Colon (tissue), 2 donors: ENCODE measurements at regions not wholly inside any gene's neighbourhood (a gene's known extent, or its start where the extent isn't known, plus 50 kb on each side); places are given as distances from the start of the nearest gene placed in this dataset.
"Not testable (repeated sequence)": the region's sequence is repeated elsewhere in the genome, so short reads cannot be mapped to it uniquely, and the experiment has no call there.

Source experiments
- FAIRE-seq: peaks from 2 replicates; lab custom pipeline; 2012; peaks lifted over from hg19 to GRCh38; lab: Jason Lieb, UNC
- donor health status: control.
- donor health status: control.

DNA sequence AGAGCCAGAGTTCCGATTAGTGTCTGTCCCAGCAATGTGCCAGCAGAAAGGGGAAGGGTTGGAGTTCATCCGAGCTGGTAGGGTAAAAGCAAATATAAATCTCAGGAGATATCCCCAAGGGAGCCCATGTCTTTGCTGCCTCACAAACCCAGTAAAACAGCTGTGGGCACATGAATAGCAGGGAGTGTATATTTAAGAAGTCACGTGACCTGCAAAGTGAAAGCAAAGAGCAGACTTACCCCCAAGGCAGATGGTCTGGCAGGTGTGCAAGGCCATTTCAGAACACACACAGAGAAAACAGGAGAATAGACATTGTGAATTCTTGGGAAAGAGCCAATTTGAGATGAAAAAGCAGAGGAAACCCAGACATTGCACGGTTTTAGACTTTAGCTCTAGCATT lies 653.4 kb downstream of the TGIF2LX start:
- not testable (repeated sequence) for FAIRE-seq

DNA sequence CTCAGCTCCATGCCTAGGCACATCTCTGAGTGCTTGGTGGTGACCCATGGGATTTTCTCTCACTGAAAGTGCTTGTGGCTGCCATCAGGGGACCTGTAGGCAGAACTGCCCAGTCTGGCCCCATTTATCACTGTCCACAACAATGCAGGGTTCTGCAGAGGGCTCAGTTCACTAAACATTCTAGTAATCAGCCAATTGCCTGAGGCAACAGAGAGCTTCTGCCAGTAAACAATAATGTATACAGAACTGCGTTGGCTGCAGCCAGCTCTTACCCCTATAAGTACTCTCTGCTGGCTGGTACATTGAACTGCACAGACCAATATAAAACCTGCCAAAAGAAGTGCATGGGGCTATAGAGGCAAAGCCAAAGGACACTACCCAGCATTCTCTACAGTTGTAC lies 680.2 kb downstream of the TGIF2LX start:
- FAIRE-seq, result not testable (repeated sequence)

DNA sequence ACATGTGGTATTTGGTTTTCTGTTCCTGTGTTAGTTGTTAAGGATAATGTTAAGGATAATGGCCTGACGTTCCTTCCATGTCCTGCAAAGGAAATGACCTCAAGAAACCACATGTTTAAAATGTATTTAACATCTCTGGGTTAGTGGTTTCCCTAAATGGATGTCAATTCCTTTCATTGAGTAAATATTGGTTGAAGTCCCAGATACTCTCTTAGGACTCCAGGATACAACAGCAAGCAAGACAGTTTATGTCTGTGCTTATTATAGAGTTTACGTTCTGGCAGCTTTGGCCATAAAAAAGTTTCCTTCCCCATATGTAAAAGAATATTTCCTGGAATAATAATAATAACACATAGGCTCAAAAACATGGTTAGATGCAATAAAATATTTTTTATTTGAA lies 684.0 kb downstream of the TGIF2LX start:
- peak; percentile 36 for FAIRE-seq

DNA sequence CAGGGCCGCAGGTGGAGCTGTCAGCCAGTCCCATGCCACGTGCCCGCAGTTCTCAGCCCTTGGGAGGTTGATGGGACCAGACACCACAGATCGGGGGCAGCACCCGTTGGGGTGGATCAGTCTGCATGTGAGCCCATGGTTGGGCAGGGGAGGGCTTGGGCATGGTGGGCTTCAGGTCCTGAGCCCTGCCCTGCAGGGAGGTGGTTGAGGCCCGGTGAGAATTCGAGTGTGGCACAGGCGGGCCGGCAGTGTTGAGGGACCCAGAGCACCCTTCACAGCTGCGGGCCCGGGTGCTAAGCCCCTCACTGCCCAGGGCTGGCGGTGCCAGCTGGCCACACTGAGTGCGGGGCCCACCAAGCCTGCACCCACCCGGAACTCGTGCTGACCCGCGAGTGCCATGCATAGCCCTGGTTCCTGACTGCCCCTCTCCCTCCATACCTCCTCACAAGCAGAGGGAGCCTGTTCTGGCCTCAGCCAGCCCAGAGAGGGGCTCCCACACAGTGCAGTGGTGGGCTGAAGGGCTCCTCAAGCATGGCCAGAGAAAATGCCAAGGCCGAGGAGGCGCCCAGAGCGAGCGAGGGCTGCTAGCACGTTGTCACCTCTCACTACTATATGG lies 696.1 kb downstream of the TGIF2LX start:
- FAIRE-seq, result no peak

DNA sequence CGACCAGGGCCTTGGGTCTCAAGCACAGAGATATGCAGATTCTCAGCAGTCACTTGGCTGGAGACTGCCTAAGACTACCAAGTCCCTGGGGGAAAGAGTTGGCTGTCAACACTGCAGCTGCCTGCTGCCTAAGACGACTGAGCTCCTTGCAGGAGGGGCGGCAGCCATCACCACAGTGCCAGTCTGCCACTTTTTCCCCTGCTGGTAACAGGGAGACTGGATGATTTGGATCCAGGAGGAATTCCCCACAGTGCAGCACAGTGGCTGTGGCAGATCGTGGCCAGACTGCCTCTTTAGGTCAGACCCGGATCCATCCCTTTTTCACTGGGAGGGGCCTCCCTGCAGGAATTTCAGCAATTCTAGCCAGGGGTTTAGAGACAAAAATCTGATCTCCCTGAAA lies 743.5 kb downstream of the TGIF2LX start:
- FAIRE-seq, result not testable (repeated sequence)

DNA sequence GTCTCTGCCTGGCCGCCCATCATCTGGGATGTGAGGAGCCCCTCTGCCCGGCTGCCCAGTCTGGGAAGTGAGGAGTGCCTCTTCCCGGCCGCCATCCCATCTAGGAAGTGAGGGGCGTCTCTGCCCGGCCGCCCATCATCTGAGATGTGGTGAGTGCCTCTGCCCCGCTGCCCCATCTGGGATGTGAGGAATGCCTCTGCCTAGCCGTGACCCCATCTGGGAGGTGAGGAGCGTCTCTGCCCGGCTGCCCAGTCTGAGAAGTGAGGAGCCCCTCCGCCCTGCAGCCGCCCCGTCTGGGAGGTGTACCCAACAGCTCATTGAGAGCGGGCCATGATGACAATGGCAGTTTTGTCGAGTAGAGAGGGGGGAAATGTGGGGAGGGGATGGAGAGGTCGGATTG lies 721.1 kb upstream of the PABPC5 start:
- FAIRE-seq, result not testable (repeated sequence)

DNA sequence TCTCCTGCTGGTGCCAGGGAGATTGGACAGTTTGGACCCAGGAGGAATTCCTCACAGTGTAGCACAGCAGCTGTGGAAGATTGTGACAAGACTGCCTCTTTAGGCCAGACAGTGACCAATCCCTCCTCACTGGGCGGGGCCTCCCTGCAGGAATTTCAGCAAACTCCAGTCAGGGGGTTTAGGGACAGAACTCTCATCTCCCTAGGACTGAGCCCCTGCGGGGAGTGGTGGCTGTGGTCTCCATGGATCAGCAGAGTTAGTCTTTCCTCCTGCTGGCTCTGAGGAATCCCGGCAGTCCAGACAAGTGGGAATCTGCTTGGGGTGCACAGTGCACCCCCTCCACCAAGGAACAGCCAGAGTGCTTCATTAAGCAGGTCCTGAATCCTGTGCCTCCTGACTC lies 697.1 kb upstream of the PABPC5 start:
- FAIRE-seq, result not testable (repeated sequence)

DNA sequence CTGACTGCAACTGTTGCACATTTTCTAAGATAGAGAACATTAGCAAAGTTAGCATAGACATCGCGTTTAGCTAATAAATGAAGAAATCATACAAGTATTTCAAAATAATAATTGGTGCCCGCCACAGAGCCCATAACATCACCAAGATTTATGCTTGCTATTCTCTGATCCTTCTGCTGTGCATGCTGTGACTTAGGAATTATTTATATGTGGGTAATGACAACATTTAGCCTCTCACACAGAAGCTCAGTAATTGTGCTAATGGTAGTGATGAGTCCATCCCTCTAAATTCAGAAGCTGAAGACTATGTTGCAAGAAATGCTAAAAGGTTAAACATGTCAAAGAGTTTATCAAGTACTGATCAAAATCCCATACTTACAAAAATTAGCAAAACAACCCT lies 677.0 kb upstream of the PABPC5 start:
- FAIRE-seq, result not testable (repeated sequence)

DNA sequence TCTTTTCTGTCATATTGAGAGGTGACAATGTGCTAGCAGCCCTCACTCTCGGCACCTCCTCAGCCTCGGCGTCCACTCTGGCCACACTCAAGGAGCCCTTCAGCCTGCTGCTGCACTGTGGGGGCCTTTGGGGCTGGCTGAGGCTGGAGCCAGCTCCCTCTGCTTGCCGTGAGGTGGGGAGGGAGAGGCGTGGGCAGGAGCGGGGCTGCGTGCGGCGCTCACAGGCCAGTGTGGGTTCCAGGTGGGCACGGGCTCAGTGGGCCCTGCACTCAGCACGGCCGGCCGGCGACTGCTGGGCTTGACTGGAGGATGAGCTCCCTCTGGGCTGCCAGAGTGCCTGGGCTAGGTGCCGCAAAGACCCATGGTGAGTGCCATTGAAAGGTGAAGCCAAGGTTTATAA lies 669.2 kb upstream of the PABPC5 start:
- not testable (repeated sequence) for FAIRE-seq

DNA sequence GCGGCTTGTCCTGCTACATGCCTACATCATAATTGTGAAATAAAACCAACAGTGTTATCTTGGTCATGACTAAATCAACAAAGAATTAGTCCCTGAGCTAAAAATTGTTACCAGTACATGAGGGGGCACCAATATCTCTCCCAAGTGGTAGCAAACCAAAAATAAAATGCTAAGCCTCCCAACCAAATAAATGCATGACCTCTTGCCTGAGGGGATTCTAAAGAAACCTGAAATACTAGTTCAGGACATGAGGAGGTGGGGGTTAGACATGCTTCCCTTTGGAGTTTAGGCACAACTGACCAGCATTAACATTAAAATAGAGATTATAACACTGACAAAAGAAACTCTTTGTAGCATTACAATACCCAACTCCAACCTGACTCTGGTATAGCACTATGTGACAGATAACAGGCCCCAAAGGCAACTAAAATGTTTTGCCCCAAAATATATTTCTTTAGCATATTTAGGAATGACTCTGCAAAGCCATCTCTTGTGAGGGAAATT lies 654.3 kb upstream of the PABPC5 start:
- FAIRE-seq, result not testable (repeated sequence)
